T-helper 1 cell treated with Interleukin-12 subunit alpha and Interleukin-12 subunit beta and Interleukin-4 antibody, amounts not matched to agents 30 μg/mL and 1 μg/mL, for 36 hours (primary cell): ENCODE measurements at regions not wholly inside any gene's neighbourhood (a gene's known extent, or its start where the extent isn't known, plus 50 kb on each side); places are given as distances from the start of the nearest gene placed in this dataset.

Source experiments
- H3K27ac Mint-ChIP-seq: one replicate; pipeline ENCODE4 v1.8.0; 2021; ENCODE audit warnings: mild to moderate bottlenecking, mixed read lengths
- H3K27me3 Mint-ChIP-seq: one replicate; pipeline ENCODE4 v1.8.0; 2021; ENCODE audit warnings: low read depth, mixed read lengths
- H3K36me3 Mint-ChIP-seq: one replicate; pipeline ENCODE4 v1.8.0; 2021; ENCODE audit warnings: low read depth, mixed read lengths
- H3K4me1 Mint-ChIP-seq: one replicate; pipeline ENCODE4 v1.8.0; 2021; ENCODE audit warnings: low read depth, mixed read lengths
- H3K4me3 Mint-ChIP-seq: one replicate; pipeline ENCODE4 v1.8.0; 2021; ENCODE audit warnings: mild to moderate bottlenecking, moderate library complexity, mixed read lengths
- H3K9me3 Mint-ChIP-seq: one replicate; pipeline ENCODE4 v1.8.0; 2021; ENCODE audit warnings: mixed read lengths

DNA sequence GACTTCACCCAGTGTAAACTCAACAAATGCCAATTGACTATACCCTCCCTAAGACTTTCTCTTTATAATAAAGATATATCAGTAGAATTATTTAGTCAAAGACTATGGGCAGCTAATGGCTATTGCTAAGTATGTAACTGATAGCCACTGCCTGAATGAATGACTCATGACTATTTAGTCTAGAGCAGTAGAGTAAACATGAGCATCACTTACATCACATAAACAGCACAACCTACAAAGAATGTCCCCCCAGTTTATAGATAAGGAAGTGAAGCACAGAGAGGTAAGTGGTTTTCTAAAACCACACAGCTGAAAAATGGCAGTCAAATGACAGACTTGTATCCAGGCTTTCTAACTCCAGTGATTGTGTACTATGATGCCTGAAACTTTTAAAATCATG lies 507.0 kb downstream of the PPARGC1A start:
- Mint-ChIP-seq H3K36me3 (no peaks in the 10 kb centered on the region), H3K4me3 (no peak overlapping the region), H3K27me3 (no peaks in the 10 kb centered on the region), H3K4me1 (no peaks in the 10 kb centered on the region), H3K9me3 (no peaks in the 10 kb centered on the region), H3K27ac (no peak overlapping the region)

DNA sequence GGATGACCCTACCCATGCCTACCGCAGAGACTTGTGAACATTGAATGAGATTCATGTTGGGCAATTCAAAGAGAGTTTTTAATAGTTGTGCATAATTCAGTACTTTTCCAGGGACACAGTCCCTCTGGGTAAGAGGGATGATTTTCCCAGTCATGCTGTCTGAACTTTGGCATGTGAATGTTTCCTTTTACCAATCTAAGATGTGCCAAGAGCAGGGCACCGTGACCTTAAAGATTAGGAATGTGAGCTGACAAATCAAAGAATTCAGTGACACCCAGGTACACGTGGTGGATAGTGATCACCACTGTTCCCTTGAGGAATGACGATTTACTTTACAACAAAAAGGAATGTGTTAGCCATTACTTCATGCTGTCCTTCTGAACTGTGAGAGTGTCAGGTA lies 515.6 kb downstream of the PPARGC1A start:
- Mint-ChIP-seq H3K9me3 (no peaks in the 10 kb centered on the region), H3K27ac (no peak overlapping the region), H3K27me3 (no peaks in the 10 kb centered on the region), H3K4me3 (no peak overlapping the region), H3K36me3 (no peaks in the 10 kb centered on the region), H3K4me1 (no peaks in the 10 kb centered on the region)

DNA sequence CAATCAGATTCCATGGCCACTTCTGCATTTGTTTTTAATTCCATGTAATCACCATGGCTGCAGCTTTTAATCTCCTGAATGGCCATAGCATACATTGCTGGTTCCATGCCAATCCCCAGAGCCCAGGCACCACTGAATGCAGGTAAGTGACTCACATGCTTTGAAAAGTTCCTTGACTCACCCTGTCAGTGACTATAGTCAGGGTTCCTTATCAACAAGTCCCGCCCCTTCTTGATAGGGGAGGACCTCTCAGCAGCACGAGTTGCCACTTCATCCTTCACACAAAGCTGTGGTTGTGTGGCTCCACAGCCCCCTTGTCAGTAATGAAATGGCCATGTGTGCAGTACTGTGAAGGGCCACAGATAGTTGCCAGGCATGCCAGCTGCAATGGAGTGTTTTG lies 516.6 kb downstream of the PPARGC1A start:
- H3K4me3 Mint-ChIP-seq = no peak overlapping the region
- no peak overlapping the region for H3K27ac Mint-ChIP-seq

DNA sequence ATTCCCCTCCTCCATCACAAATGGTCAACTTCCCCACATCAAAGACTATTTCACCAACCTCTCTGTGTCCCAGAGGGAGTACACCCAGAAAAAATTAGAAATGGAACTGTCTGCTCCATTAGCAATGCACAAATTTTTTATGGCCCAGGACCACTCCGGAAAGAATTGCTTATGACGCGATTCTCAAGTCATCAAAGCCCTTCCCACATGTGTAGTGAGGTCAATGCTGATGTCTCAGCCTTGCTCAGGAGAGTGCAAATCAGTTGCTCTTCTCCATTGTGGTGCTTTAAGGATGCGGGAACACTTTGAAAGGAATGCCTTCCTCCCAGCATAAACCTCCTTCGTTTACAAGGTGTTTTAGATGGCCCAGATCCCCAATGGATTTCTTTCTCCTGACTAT lies 518.3 kb downstream of the PPARGC1A start:
- Mint-ChIP-seq H3K4me1 (no peaks in the 10 kb centered on the region), H3K9me3 (no peaks in the 10 kb centered on the region), H3K27me3 (no peaks in the 10 kb centered on the region), H3K27ac (no peak overlapping the region), H3K36me3 (no peaks in the 10 kb centered on the region), H3K4me3 (no peak overlapping the region)

More for the DNA sequence above, 516.6 kb downstream of the PPARGC1A start:
- Mint-ChIP-seq H3K4me1 (no peaks in the 10 kb centered on the region), H3K9me3 (no peaks in the 10 kb centered on the region), H3K27me3 (no peaks in the 10 kb centered on the region), H3K36me3 (no peaks in the 10 kb centered on the region)

GRCh38 chr4:23369331-23369730 lies 520.5 kb downstream of the PPARGC1A start:
- no peak overlapping the region for H3K4me3 Mint-ChIP-seq
- H3K9me3 Mint-ChIP-seq = no peaks in the 10 kb centered on the region
- no peaks in the 10 kb centered on the region for H3K27me3 Mint-ChIP-seq
- no peak overlapping the region for H3K27ac Mint-ChIP-seq
- no peaks in the 10 kb centered on the region for H3K4me1 Mint-ChIP-seq
- H3K36me3 Mint-ChIP-seq = no peaks in the 10 kb centered on the region

- Mint-ChIP-seq H3K27me3 (no peaks in the 10 kb centered on the region), H3K36me3 (no peaks in the 10 kb centered on the region), H3K4me1 (no peaks in the 10 kb centered on the region), H3K27ac (no peak overlapping the region), H3K9me3 (no peaks in the 10 kb centered on the region), H3K4me3 (no peak overlapping the region)
Observed at GRCh38 chr4:23368081-23368697, 521.7 kb downstream of the PPARGC1A start.

GRCh38 chr4:23366557-23366906 lies 523.3 kb downstream of the PPARGC1A start:
- H3K36me3 Mint-ChIP-seq = no peaks in the 10 kb centered on the region
- no peaks in the 10 kb centered on the region for H3K9me3 Mint-ChIP-seq
- H3K4me1 Mint-ChIP-seq = no peaks in the 10 kb centered on the region
- H3K27ac Mint-ChIP-seq = no peak overlapping the region
- H3K27me3 Mint-ChIP-seq = no peaks in the 10 kb centered on the region
- no peak overlapping the region for H3K4me3 Mint-ChIP-seq

DNA sequence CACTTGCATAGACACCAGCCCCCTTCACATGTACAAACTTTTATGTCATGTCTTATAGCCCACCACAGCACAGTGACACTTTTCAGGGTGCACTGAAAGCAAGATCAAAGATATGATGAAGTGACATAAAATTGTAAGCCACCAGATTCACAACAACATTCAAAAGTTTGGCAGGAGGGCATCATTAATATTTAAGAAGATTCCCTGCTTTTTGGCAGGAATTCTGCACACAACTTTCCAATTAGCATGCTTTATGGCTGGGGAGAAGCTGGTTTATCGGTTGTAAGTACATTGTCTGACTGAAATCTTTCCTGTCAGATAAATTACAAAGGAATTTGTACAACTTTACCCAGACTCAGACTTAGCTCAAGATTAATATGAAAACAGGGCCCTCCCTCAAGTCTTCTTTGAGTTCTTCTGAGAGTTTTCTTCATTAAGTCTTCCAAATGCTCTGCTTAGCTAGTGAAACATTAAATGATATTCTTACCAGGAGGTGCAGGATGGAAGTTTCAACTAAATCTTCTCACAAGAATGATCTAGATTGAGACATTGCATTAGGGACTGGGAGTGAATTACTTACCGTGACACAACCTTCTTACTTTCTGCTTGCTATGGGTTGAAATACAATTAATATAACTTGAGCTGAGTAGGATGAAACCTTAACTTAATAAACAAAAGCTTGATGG lies 523.8 kb downstream of the PPARGC1A start:
- Mint-ChIP-seq H3K36me3 (no peaks in the 10 kb centered on the region), H3K9me3 (no peaks in the 10 kb centered on the region), H3K27ac (no peak overlapping the region), H3K4me3 (no peak overlapping the region), H3K27me3 (no peaks in the 10 kb centered on the region), H3K4me1 (no peaks in the 10 kb centered on the region)

DNA sequence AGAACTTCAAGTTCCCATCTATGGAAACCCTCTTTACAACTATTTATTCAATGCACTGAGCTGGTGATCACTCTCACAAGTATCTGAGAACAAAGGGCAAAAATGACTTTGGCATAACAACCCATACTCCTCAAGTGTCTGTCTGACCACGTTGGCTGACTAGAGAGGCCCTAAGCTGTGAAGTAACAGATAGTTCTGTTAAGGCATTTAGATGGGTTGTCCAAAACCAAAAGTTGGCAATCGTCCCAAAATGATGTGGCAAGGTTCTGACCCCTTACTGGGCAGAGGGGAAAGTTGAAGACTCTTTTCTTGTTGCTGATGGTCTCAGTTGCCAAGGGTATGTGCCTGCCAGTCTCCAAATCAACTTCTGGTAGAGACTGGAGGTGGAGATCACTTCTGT lies 524.8 kb downstream of the PPARGC1A start:
- H3K4me1 Mint-ChIP-seq = no peaks in the 10 kb centered on the region
- H3K27me3 Mint-ChIP-seq = no peaks in the 10 kb centered on the region
- no peak overlapping the region for H3K4me3 Mint-ChIP-seq
- H3K36me3 Mint-ChIP-seq = no peaks in the 10 kb centered on the region
- no peaks in the 10 kb centered on the region for H3K9me3 Mint-ChIP-seq
- no peak overlapping the region for H3K27ac Mint-ChIP-seq

- H3K4me1 Mint-ChIP-seq = no peaks in the 10 kb centered on the region
- no peak overlapping the region for H3K27ac Mint-ChIP-seq
- no peaks in the 10 kb centered on the region for H3K27me3 Mint-ChIP-seq
- no peak overlapping the region for H3K4me3 Mint-ChIP-seq
- H3K9me3 Mint-ChIP-seq = no peaks in the 10 kb centered on the region
- no peaks in the 10 kb centered on the region for H3K36me3 Mint-ChIP-seq
Observed at GRCh38 chr4:23364167-23364566, 525.7 kb downstream of the PPARGC1A start.

- H3K27me3 Mint-ChIP-seq = no peaks in the 10 kb centered on the region
- H3K27ac Mint-ChIP-seq = no peak overlapping the region
- H3K9me3 Mint-ChIP-seq = no peaks in the 10 kb centered on the region
- H3K4me1 Mint-ChIP-seq = no peaks in the 10 kb centered on the region
- H3K4me3 Mint-ChIP-seq = no peak overlapping the region
- H3K36me3 Mint-ChIP-seq = no peaks in the 10 kb centered on the region
Observed at GRCh38 chr4:23361453-23361852, 528.4 kb downstream of the PPARGC1A start.

DNA sequence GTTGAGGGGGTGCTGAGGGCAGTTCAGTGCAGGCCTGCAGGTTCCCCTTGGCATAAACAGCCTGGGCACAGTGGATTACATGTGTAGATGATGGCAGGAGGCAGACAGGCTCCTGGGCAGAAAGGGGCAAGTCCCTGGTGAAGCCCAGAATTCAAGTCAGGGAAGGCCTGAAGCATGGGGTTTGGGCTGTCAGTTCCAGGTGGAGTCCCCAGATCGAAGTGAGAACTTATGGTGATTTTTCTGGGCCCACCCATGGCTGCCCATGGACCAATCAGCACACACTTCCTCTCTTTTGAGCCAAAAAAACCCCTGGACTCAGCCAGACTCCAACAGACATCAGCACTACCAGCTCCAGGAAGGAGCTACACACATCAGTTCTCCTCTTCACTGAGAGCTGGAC lies 529.1 kb downstream of the PPARGC1A start:
- no peaks in the 10 kb centered on the region for H3K9me3 Mint-ChIP-seq
- H3K4me1 Mint-ChIP-seq = no peaks in the 10 kb centered on the region
- H3K27me3 Mint-ChIP-seq = no peaks in the 10 kb centered on the region
- H3K27ac Mint-ChIP-seq = no peak overlapping the region
- no peak overlapping the region for H3K4me3 Mint-ChIP-seq
- no peaks in the 10 kb centered on the region for H3K36me3 Mint-ChIP-seq

GRCh38 chr4:23355258-23355657 lies 534.6 kb downstream of the PPARGC1A start:
- Mint-ChIP-seq H3K36me3 (no peaks in the 10 kb centered on the region), H3K4me1 (no peaks in the 10 kb centered on the region), H3K27ac (no peak overlapping the region), H3K4me3 (no peak overlapping the region), H3K9me3 (no peaks in the 10 kb centered on the region), H3K27me3 (no peaks in the 10 kb centered on the region)

- H3K36me3 Mint-ChIP-seq = no peaks in the 10 kb centered on the region
- H3K4me3 Mint-ChIP-seq = no peak overlapping the region
- no peaks in the 10 kb centered on the region for H3K27me3 Mint-ChIP-seq
- no peak overlapping the region for H3K27ac Mint-ChIP-seq
- no peaks in the 10 kb centered on the region for H3K4me1 Mint-ChIP-seq
- H3K9me3 Mint-ChIP-seq = no peaks in the 10 kb centered on the region
Observed at GRCh38 chr4:23353200-23353599, 536.6 kb downstream of the PPARGC1A start.

DNA sequence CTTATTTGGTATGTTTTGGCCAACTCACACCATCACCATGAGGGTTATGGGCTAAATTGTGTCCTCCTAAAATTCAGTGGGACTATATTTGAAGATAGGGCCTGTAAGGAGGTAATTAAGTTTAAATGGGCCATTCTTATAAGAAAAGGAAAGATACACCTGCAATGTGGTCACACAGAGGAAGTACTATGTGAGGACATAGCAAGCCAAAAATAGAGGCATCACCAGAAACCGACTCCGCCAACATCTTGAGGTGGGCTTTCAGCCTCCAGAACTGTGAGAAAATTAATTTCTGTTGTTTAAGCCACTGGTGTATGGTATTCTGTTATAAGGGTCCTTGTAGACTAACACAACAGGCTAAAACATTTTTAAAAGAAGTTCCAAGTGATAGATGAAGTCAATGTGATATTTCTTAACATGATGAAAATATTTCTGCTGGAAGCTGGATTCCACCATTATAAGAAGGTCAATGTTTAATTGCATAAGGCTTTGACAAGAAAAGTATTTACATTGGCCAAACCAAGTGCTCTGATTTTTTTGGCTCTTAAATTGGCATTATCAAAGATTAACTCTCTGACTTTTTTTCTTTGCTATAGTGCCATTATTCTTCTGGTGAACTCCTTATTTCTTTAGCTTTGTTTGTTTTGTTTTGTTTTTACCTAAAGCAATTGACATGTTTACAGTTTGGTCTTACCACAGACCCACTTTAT lies 540.9 kb downstream of the PPARGC1A start:
- no peak overlapping the region for H3K4me3 Mint-ChIP-seq
- no peaks in the 10 kb centered on the region for H3K36me3 Mint-ChIP-seq
- H3K27ac Mint-ChIP-seq = no peak overlapping the region
- no peaks in the 10 kb centered on the region for H3K9me3 Mint-ChIP-seq
- no peaks in the 10 kb centered on the region for H3K4me1 Mint-ChIP-seq
- H3K27me3 Mint-ChIP-seq = no peaks in the 10 kb centered on the region
